ENCODE measurements at regions not wholly inside any gene's neighbourhood (a gene's known extent, or its start where the extent isn't known, plus 50 kb on each side); places are given as distances from the start of the nearest gene placed in this dataset.

DNA sequence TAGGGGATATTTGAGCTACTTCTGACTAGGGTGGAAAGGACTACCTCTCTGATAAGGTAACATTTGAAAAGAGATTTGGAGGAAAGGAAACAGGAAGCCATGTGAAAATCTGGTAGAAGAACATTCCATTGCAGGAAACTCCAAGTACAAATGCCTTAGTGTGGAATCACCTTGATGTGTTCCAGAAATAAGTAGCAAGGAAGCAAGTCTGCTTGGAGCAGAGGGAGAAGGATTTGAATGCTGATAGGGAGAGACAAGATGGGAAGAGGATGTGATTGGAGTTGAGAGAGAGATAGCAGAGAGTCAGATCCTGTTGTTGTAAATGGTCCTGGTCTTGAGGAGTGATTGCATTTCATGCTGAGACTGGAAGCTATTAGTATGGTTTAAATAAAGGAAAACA lies 335.1 kb upstream of the DCBLD2 start:
- no peak overlapping the region for H3K9ac ChIP-seq (ENCODE audit: extremely low read depth, insufficient read length, low read length)
- H3K18ac ChIP-seq (ENCODE audit: insufficient read length, low read depth, low read length), result no peak overlapping the region
- no peaks in the 10 kb centered on the region for H3K9me3 ChIP-seq (ENCODE audit: control insufficient read depth, low read depth, low read length)
- no peak overlapping the region for H2BK20ac ChIP-seq (ENCODE audit: low read depth, low read length, poor library complexity, severe bottlenecking)
- H4K20me1 ChIP-seq (ENCODE audit: control insufficient read depth, insufficient read depth, insufficient read length), result no peaks in the 10 kb centered on the region
- H3K27me3 ChIP-seq (ENCODE audit: insufficient read depth, low read length), result no peaks in the 10 kb centered on the region
- no peak overlapping the region for H2AK5ac ChIP-seq (ENCODE audit: insufficient read length, low read length)
- no peak overlapping the region for H3K4ac ChIP-seq (ENCODE audit: low read depth, low read length)
- no peak overlapping the region for H3K56ac ChIP-seq (ENCODE audit: insufficient read length, low read depth, low read length)
- H3K4me1 ChIP-seq (ENCODE audit: insufficient read depth, low read length), result no peaks in the 10 kb centered on the region
- H3T11ph ChIP-seq (ENCODE audit: low read length), result no peak overlapping the region
- Mint-ChIP-seq H3K36me3 (ENCODE audit: insufficient read depth in 1 of 3, low read depth in 3 of 3) (no peaks in the 10 kb centered on the region; a peak in 1 of 7 replicates), H3K9me3 (peaks cover 0 to 3% of the 10 kb centered on the region in 2 experiments; a peak in 1 of 5 replicates), H3K4me3 (no peak overlapping the region), H3K27ac (no peak overlapping the region), H3K27me3 (ENCODE audit: low read depth) (no peaks in the 10 kb centered on the region), H3K4me1 (no peaks in the 10 kb centered on the region)
- no peak overlapping the region for H3K4me2 ChIP-seq (ENCODE audit: insufficient read depth, insufficient read length, low read length)
- H2BK5ac ChIP-seq (ENCODE audit: insufficient read length, low read length), result no peak overlapping the region
- H2BK120ac ChIP-seq (ENCODE audit: low read depth, low read length, poor library complexity, severe bottlenecking), result no peak overlapping the region
- no peak overlapping the region for H4K91ac ChIP-seq (ENCODE audit: insufficient read length, low read depth, low read length)
- H2BK15ac ChIP-seq (ENCODE audit: low read depth, low read length), result no peak overlapping the region
- no peaks in the 10 kb centered on the region for H3K23me2 ChIP-seq (ENCODE audit: insufficient read length, low read depth, low read length, poor library complexity, severe bottlenecking)
- no peak overlapping the region for H3K23ac ChIP-seq (ENCODE audit: insufficient read length, low read depth, low read length)
- no peak overlapping the region for H2BK12ac ChIP-seq (ENCODE audit: insufficient read length, low read depth, low read length)
- no peak overlapping the region for H4K8ac ChIP-seq (replicated peaks; ENCODE audit: insufficient read length, low read depth, low read length)
- no peak for DNase-seq
- no peak overlapping the region for H3K14ac ChIP-seq (ENCODE audit: insufficient read depth, low read length)
- H4K5ac ChIP-seq (ENCODE audit: insufficient read length, low read depth, low read length), result no peak overlapping the region
- no peak overlapping the region for H3K27ac ChIP-seq (ENCODE audit: insufficient read length, low read depth, low read length)
- no peak overlapping the region for H2AFZ ChIP-seq (ENCODE audit: low read length)
- no peaks in the 10 kb centered on the region for H3K79me2 ChIP-seq (ENCODE audit: insufficient read depth, low read length)
- TF ChIP-seq, protein P1, sequence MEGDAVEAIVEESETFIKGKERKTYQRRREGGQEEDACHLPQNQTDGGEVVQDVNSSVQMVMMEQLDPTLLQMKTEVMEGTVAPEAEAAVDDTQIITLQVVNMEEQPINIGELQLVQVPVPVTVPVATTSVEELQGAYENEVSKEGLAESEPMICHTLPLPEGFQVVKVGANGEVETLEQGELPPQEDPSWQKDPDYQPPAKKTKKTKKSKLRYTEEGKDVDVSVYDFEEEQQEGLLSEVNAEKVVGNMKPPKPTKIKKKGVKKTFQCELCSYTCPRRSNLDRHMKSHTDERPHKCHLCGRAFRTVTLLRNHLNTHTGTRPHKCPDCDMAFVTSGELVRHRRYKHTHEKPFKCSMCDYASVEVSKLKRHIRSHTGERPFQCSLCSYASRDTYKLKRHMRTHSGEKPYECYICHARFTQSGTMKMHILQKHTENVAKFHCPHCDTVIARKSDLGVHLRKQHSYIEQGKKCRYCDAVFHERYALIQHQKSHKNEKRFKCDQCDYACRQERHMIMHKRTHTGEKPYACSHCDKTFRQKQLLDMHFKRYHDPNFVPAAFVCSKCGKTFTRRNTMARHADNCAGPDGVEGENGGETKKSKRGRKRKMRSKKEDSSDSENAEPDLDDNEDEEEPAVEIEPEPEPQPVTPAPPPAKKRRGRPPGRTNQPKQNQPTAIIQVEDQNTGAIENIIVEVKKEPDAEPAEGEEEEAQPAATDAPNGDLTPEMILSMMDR (conservative IDR thresholded peaks at IDR 0.05), result no peak
- H3K79me1 ChIP-seq (ENCODE audit: insufficient read depth, low read depth, low read length, poor library complexity, severe bottlenecking), result no peaks in the 10 kb centered on the region
